ENCODE measurements at regions not wholly inside any gene's neighbourhood (a gene's known extent, or its start where the extent isn't known, plus 50 kb on each side); places are given as distances from the start of the nearest gene placed in this dataset.
"Not testable (repeated sequence)": the region's sequence is repeated elsewhere in the genome, so short reads cannot be mapped to it uniquely, and the experiment has no call there.

- Histone ChIP-seq H3K9me3 (peaks cover 7% of the 10 kb centered on the region; the same call in 2 of the 3 replicates), H3K4me3 (no peak overlapping the region), H3K27ac (no peak overlapping the region), H3K4me2 (no peak overlapping the region), H3K4me1 (no peaks in the 10 kb centered on the region)
- DNase-seq (ENCODE audit: low read depth in 1 of 2, low spot score in 1 of 2) (no peak), FAIRE-seq (peak; percentile 82), ATAC-seq (no peak)
- POLR2A ChIA-PET: interaction anchor here (0.6 kb wide), 1 partner anchor 566 kb away, joined by 7 read pairs; no protein-coding TSS in a partner anchor
- TF ChIP-seq PHF8 (IDR thresholded peaks at IDR 0.05; ENCODE audit: borderline replicate concordance, low read depth) (no peak), TP53 (CRISPR knock-in tag; IDR thresholded peaks at IDR 0.05) (no peak), ZFP36 (IDR thresholded peaks at IDR 0.05; ENCODE audit: borderline replicate concordance, partially characterized antibody) (no peak), USF2 (IDR thresholded peaks at IDR 0.05) (no peak), CBX2 (IDR thresholded peaks at IDR 0.05; ENCODE audit: borderline replicate concordance, low read depth) (no peak), RARB (CRISPR knock-in tag; IDR thresholded peaks at IDR 0.05) (no peak), SREBF2 (IDR thresholded peaks at IDR 0.05) (no peak), FOXS1 (CRISPR knock-in tag; IDR thresholded peaks at IDR 0.05) (no peak), JUN (IDR thresholded peaks at IDR 0.05) (no peak), EHMT2 (IDR thresholded peaks at IDR 0.05; ENCODE audit: low read depth) (no peak), HEYL (CRISPR knock-in tag; IDR thresholded peaks at IDR 0.05) (no peak), TFCP2L1 (CRISPR knock-in tag; IDR thresholded peaks at IDR 0.05) (no peak), RAD21 (conservative IDR thresholded peaks at IDR 0.05 in 1 of 2, IDR thresholded peaks at IDR 0.05 in 1 of 2) (no peak), ZSCAN20 (CRISPR knock-in tag; IDR thresholded peaks at IDR 0.05) (no peak), HOXB13 (CRISPR knock-in tag; IDR thresholded peaks at IDR 0.05; ENCODE audit: low read depth) (no peak), JUNB (IDR thresholded peaks at IDR 0.05) (no peak), ESRRA (IDR thresholded peaks at IDR 0.05; ENCODE audit: borderline replicate concordance, low read length) (no peak), RFX5 (IDR thresholded peaks at IDR 0.05) (no peak), NFE2L2 (conservative IDR thresholded peaks at IDR 0.05; ENCODE audit: low read length) (no peak), CEBPB (IDR thresholded peaks at IDR 0.05) (no peak)
- CTCF ChIA-PET: interaction anchor here (0.6 to 1.6 kb wide), 4 partner anchors 8 to 105 kb away, joined by 3 to 4 read pairs (median 4); no protein-coding TSS in a partner anchor
- 0% methylated on average over 1 of the region's 1 CpG for WGBS (ENCODE audit: missing lambda C conversion rate)
These were observed 521.3 kb downstream of the UQCRFS1 start for GRCh38 chr19:28691683-28692082.

GRCh38 chr19:28689464-28689863, 523.5 kb downstream of the UQCRFS1 start:
- CTCF ChIA-PET; FAIRE-seq; H3K4me2 ChIP-seq; DNase-seq (ENCODE audit: low read depth in 1 of 2, low spot score in 1 of 2); POLR2A ChIA-PET; H3K9me3 ChIP-seq; H3K4me3 ChIP-seq; ATAC-seq; H3K4me1 ChIP-seq; H3K27ac ChIP-seq: not testable (repeated sequence)
- 10% methylated on average over 7 of the region's 7 CpGs for WGBS (ENCODE audit: missing lambda C conversion rate)

GRCh38 chr19:28687296-28687695, 525.7 kb downstream of the UQCRFS1 start:
- WGBS (ENCODE audit: missing lambda C conversion rate): 4% methylated on average over 1 of the region's 1 CpG
- Histone ChIP-seq H3K27ac (no peak overlapping the region), H3K9me3 (no peaks in the 10 kb centered on the region), H3K4me2 (no peak overlapping the region), H3K4me1 (no peaks in the 10 kb centered on the region), H3K4me3 (no peak overlapping the region)
- DNase-seq (ENCODE audit: low read depth in 1 of 2, low spot score in 1 of 2) (no peak), FAIRE-seq (peak; percentile 85), ATAC-seq (no peak)
- POLR2A ChIA-PET: no interaction called here
- TF ChIP-seq ZFP36 (IDR thresholded peaks at IDR 0.05; ENCODE audit: borderline replicate concordance, partially characterized antibody): no peak
- TF ChIP-seq KDM5A (IDR thresholded peaks at IDR 0.05): no peak
- no peak for TF ChIP-seq CBX8 (IDR thresholded peaks at IDR 0.05)
- TF ChIP-seq EHMT2 (IDR thresholded peaks at IDR 0.05; ENCODE audit: low read depth): no peak
- TF ChIP-seq HEYL (CRISPR knock-in tag; IDR thresholded peaks at IDR 0.05): no peak
- TF ChIP-seq ELK1 (IDR thresholded peaks at IDR 0.05; ENCODE audit: low read depth, low read length): no peak
- TF ChIP-seq RNF2 (IDR thresholded peaks at IDR 0.05; ENCODE audit: borderline replicate concordance, low read depth): no peak
- no peak for TF ChIP-seq NR3C1 (IDR thresholded peaks at IDR 0.05)
- TF ChIP-seq TFCP2L1 (CRISPR knock-in tag; IDR thresholded peaks at IDR 0.05): no peak
- no peak for TF ChIP-seq JUNB (IDR thresholded peaks at IDR 0.05)
- CTCF ChIA-PET: interaction anchor here (1.0 kb wide), 1 partner anchor 12 kb away, joined by 3 read pairs; no protein-coding TSS in a partner anchor

Measured in A549 (cell line).